ENCODE measurements at regions not wholly inside any gene's neighbourhood (a gene's known extent, or its start where the extent isn't known, plus 50 kb on each side); places are given as distances from the start of the nearest gene placed in this dataset.

- Histone ChIP-seq H3K36me3 (ENCODE audit: control insufficient read depth, insufficient read depth, low read length) (no peaks in the 10 kb centered on the region), H3K27me3 (ENCODE audit: control insufficient read depth, insufficient read depth, low read length) (no peaks in the 10 kb centered on the region), H3K4me3 (ENCODE audit: low read depth, low read length) (no peak overlapping the region)
- TF ChIP-seq CTCF (IDR thresholded peaks at IDR 0.05; ENCODE audit: insufficient read depth, low read length, severe bottlenecking), result no peak
- FAIRE-seq (no peak), DNase-seq (ENCODE audit: low read depth) (peak; percentile 13)
These were observed 183.1 kb downstream of the NMUR2 start for GRCh38 chr5:152221721-152222629.

GRCh38 chr5:152218694-152219093 lies 186.4 kb downstream of the NMUR2 start:
- no peak overlapping the region for H3K4me3 ChIP-seq (ENCODE audit: low read depth, low read length)
- DNase-seq (ENCODE audit: low read depth), result peak; percentile 13
- FAIRE-seq, result no peak
- TF ChIP-seq CTCF (IDR thresholded peaks at IDR 0.05; ENCODE audit: insufficient read depth, low read length, severe bottlenecking), result no peak
- H3K36me3 ChIP-seq (ENCODE audit: control insufficient read depth, insufficient read depth, low read length), result no peaks in the 10 kb centered on the region
- H3K27me3 ChIP-seq (ENCODE audit: control insufficient read depth, insufficient read depth, low read length), result no peaks in the 10 kb centered on the region

- DNase-seq (ENCODE audit: low read depth), result no peak
- no peaks in the 10 kb centered on the region for H3K27me3 ChIP-seq (ENCODE audit: control insufficient read depth, insufficient read depth, low read length)
- H3K4me3 ChIP-seq (ENCODE audit: low read depth, low read length), result no peak overlapping the region
- TF ChIP-seq CTCF (IDR thresholded peaks at IDR 0.05; ENCODE audit: insufficient read depth, low read length, severe bottlenecking), result no peak
- no peaks in the 10 kb centered on the region for H3K36me3 ChIP-seq (ENCODE audit: control insufficient read depth, insufficient read depth, low read length)
- no peak for FAIRE-seq
These were observed 199.3 kb downstream of the NMUR2 start for GRCh38 chr5:152205804-152206203.

GRCh38 chr5:152202321-152202720 lies 202.8 kb downstream of the NMUR2 start:
- no peak for DNase-seq (ENCODE audit: low read depth)
- Histone ChIP-seq H3K36me3 (ENCODE audit: control insufficient read depth, insufficient read depth, low read length) (no peaks in the 10 kb centered on the region), H3K4me3 (ENCODE audit: low read depth, low read length) (no peak overlapping the region), H3K27me3 (ENCODE audit: control insufficient read depth, insufficient read depth, low read length) (no peaks in the 10 kb centered on the region)
- TF ChIP-seq CTCF (IDR thresholded peaks at IDR 0.05; ENCODE audit: insufficient read depth, low read length, severe bottlenecking), result no peak
- no peak for FAIRE-seq

GRCh38 chr5:152193391-152194107 lies 211.5 kb downstream of the NMUR2 start:
- no peaks in the 10 kb centered on the region for H3K36me3 ChIP-seq (ENCODE audit: control insufficient read depth, insufficient read depth, low read length)
- H3K4me3 ChIP-seq (ENCODE audit: low read depth, low read length), result no peak overlapping the region
- FAIRE-seq (no peak), DNase-seq (ENCODE audit: low read depth) (peak; percentile 49)
- no peak for TF ChIP-seq CTCF (IDR thresholded peaks at IDR 0.05; ENCODE audit: insufficient read depth, low read length, severe bottlenecking)
- no peaks in the 10 kb centered on the region for H3K27me3 ChIP-seq (ENCODE audit: control insufficient read depth, insufficient read depth, low read length)

All from bronchial epithelial cell (primary cell).